ENCODE measurements at regions not wholly inside any gene's neighbourhood (a gene's known extent, or its start where the extent isn't known, plus 50 kb on each side); places are given as distances from the start of the nearest gene placed in this dataset.

GRCh38 chr18:27772081-27772480 lies 404.8 kb downstream of the CDH2 start:
- TF ChIP-seq CTCF (IDR thresholded peaks at IDR 0.05 in 2 of 3, conservative IDR thresholded peaks at IDR 0.05 in 1 of 3; ENCODE audit: borderline replicate concordance in 1 of 3, insufficient read depth in 1 of 3, low read depth in 2 of 3, low read length in 2 of 3): no peak
- TF ChIP-seq ATF3 (IDR thresholded peaks at IDR 0.05): no peak
- TF ChIP-seq FOSL1 (IDR thresholded peaks at IDR 0.05; ENCODE audit: low read depth): no peak
- no peak for TF ChIP-seq TCF7L2 (IDR thresholded peaks at IDR 0.05; ENCODE audit: borderline replicate concordance, extremely low read depth, insufficient read depth, insufficient read length)
- TF ChIP-seq POLR2AphosphoS5 (IDR thresholded peaks at IDR 0.05; ENCODE audit: low read depth, low read length): no peak
- TF ChIP-seq EZH2 (IDR thresholded peaks at IDR 0.05): no peak
- TF ChIP-seq, protein P1, sequence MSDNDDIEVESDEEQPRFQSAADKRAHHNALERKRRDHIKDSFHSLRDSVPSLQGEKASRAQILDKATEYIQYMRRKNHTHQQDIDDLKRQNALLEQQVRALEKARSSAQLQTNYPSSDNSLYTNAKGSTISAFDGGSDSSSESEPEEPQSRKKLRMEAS (IDR thresholded peaks at IDR 0.05): no peak
- no peak for TF ChIP-seq ZNF274 (IDR thresholded peaks at IDR 0.05; ENCODE audit: low read depth, low read length)
- TF ChIP-seq POLR2A (IDR thresholded peaks at IDR 0.05; ENCODE audit: borderline replicate concordance, extremely low read depth, insufficient read depth, insufficient read length): no peak
- no peak for TF ChIP-seq YY1 (IDR thresholded peaks at IDR 0.05; ENCODE audit: extremely low read depth, insufficient replicate concordance, low read depth, low read length)

All from HCT116 (cell line).